ENCODE measurements at regions not wholly inside any gene's neighbourhood (a gene's known extent, or its start where the extent isn't known, plus 50 kb on each side); places are given as distances from the start of the nearest gene placed in this dataset.

GRCh38 chr5:6920628-6921256, 207.5 kb downstream of the TENT4A start:
- TF ChIP-seq CTCF (IDR thresholded peaks at IDR 0.05) (no peak), EZH2 (IDR thresholded peaks at IDR 0.05; ENCODE audit: borderline replicate concordance, insufficient read depth, low read depth, low read length, poor library complexity, severe bottlenecking) (no peak)
